KMS-11 (cell line): ENCODE measurements at regions not wholly inside any gene's neighbourhood (a gene's known extent, or its start where the extent isn't known, plus 50 kb on each side); places are given as distances from the start of the nearest gene placed in this dataset.
"Not testable (repeated sequence)": the region's sequence is repeated elsewhere in the genome, so short reads cannot be mapped to it uniquely, and the experiment has no call there.

ENCODE experiments used
- H2AFZ ChIP-seq: fragments of 200-600 bp; sonication (generic); 2 replicates; pipeline ENCODE4 v1.6.1; 2016; ENCODE audit warnings: antibody characterized with exemption, mixed run types, low read depth
- H3K27ac ChIP-seq: fragments of 200-600 bp; sonication (generic); 2 replicates; pipeline ENCODE4 v1.6.1; 2016; ENCODE audit warnings: mild to moderate bottlenecking, mixed run types
- H3K27me3 ChIP-seq: fragments of 200-600 bp; sonication (generic); 2 replicates; pipeline ENCODE4 v1.6.1; 2017; ENCODE audit warnings: mild to moderate bottlenecking, low read depth, mixed run types, moderate library complexity; ENCODE audit not compliant: insufficient read depth
- H3K36me3 ChIP-seq: fragments of 200-600 bp; sonication (generic); 2 replicates; pipeline ENCODE4 v1.6.1; 2017; ENCODE audit warnings: mild to moderate bottlenecking, mixed run types; ENCODE audit not compliant: insufficient read depth
- H3K4me1 ChIP-seq: fragments of 200-600 bp; sonication (generic); 2 replicates; pipeline ENCODE4 v1.6.1; 2016; ENCODE audit warnings: mild to moderate bottlenecking, low read depth, mixed run types; ENCODE audit not compliant: poor library complexity, severe bottlenecking
- H3K4me2 ChIP-seq: fragments of 200-600 bp; sonication (generic); 2 replicates; pipeline ENCODE4 v1.7.0; 2016; ENCODE audit warnings: mild to moderate bottlenecking, mixed run types
- H3K4me3 ChIP-seq: fragments of 200-600 bp; sonication (generic); IDR thresholded peaks from 2 replicates; pipeline ENCODE4 v1.6.1; 2017; ENCODE audit warnings: low read depth, low read length, mixed read lengths; ENCODE audit not compliant: insufficient read depth
- H3K79me2 ChIP-seq: fragments of 200-600 bp; sonication (generic); 2 replicates; pipeline ENCODE4 v1.6.1; 2016; ENCODE audit warnings: low read depth, mixed run types; ENCODE audit not compliant: insufficient read depth
- H3K9ac ChIP-seq: fragments of 200-600 bp; sonication (generic); 2 replicates; pipeline ENCODE4 v1.6.1; 2016; ENCODE audit warnings: mild to moderate bottlenecking, mixed run types
- H4K20me1 ChIP-seq: fragments of 200-600 bp; sonication (generic); 2 replicates; pipeline ENCODE4 v1.6.1; 2016; ENCODE audit warnings: mild to moderate bottlenecking, mixed run types; ENCODE audit not compliant: insufficient read depth
- CTCF ChIP-seq: fragments of 200-600 bp; sonication (generic); conservative IDR thresholded peaks from 2 replicates; pipeline ENCODE4 v1.6.1; 2017; ENCODE audit warnings: low read depth, mild to moderate bottlenecking, antibody characterized with exemption, low read length, moderate library complexity, mixed read lengths

GRCh38 chr5:53263151-53263550 is 153.6 kb upstream of the MOCS2 start:
- H3K4me2 ChIP-seq, result no peak overlapping the region
- H2AFZ ChIP-seq, result no peak overlapping the region
- no peaks in the 10 kb centered on the region for H3K4me1 ChIP-seq
- H3K27ac ChIP-seq, result no peak overlapping the region
- no peaks in the 10 kb centered on the region for H4K20me1 ChIP-seq
- H3K27me3 ChIP-seq, result no peaks in the 10 kb centered on the region
- no peak overlapping the region for H3K4me3 ChIP-seq
- H3K79me2 ChIP-seq, result no peaks in the 10 kb centered on the region
- H3K9ac ChIP-seq, result no peak overlapping the region
- TF ChIP-seq CTCF, result no peak
- no peaks in the 10 kb centered on the region for H3K36me3 ChIP-seq

- TF ChIP-seq CTCF, result no peak
These were observed 155.5 kb upstream of the MOCS2 start for GRCh38 chr5:53265043-53265442.

GRCh38 chr5:53268241-53268640 is 158.7 kb upstream of the MOCS2 start:
- not testable (repeated sequence) for H3K36me3 ChIP-seq, H4K20me1 ChIP-seq, H3K27me3 ChIP-seq, H2AFZ ChIP-seq, H3K27ac ChIP-seq, H3K4me2 ChIP-seq, H3K9ac ChIP-seq, H3K4me3 ChIP-seq, H3K79me2 ChIP-seq, H3K4me1 ChIP-seq

More at GRCh38 chr5:53265043-53265442, 155.5 kb upstream of the MOCS2 start:
- Histone ChIP-seq H2AFZ (no peak overlapping the region), H3K4me2 (no peak overlapping the region), H3K27ac (no peak overlapping the region), H3K4me3 (no peak overlapping the region), H3K27me3 (no peaks in the 10 kb centered on the region), H3K79me2 (no peaks in the 10 kb centered on the region), H3K36me3 (no peaks in the 10 kb centered on the region), H3K4me1 (no peaks in the 10 kb centered on the region), H4K20me1 (no peaks in the 10 kb centered on the region), H3K9ac (no peak overlapping the region)

- Histone ChIP-seq H3K27ac (no peak overlapping the region), H3K4me1 (no peaks in the 10 kb centered on the region), H2AFZ (no peak overlapping the region), H3K36me3 (no peaks in the 10 kb centered on the region), H3K4me2 (no peak overlapping the region), H3K4me3 (no peak overlapping the region), H3K79me2 (no peaks in the 10 kb centered on the region), H4K20me1 (no peaks in the 10 kb centered on the region), H3K27me3 (no peaks in the 10 kb centered on the region), H3K9ac (no peak overlapping the region)
- no peak for TF ChIP-seq CTCF
These were observed 166.1 kb upstream of the MOCS2 start for GRCh38 chr5:53275666-53276065.

GRCh38 chr5:53276825-53277224 is 167.3 kb upstream of the MOCS2 start:
- Histone ChIP-seq H3K4me1 (no peaks in the 10 kb centered on the region), H3K4me2 (no peak overlapping the region), H3K36me3 (no peaks in the 10 kb centered on the region), H3K79me2 (no peaks in the 10 kb centered on the region), H3K27me3 (no peaks in the 10 kb centered on the region), H3K4me3 (no peak overlapping the region), H3K9ac (no peak overlapping the region), H4K20me1 (no peaks in the 10 kb centered on the region), H3K27ac (no peak overlapping the region), H2AFZ (no peak overlapping the region)
- no peak for TF ChIP-seq CTCF
